Activated naive CD4-positive, alpha-beta T cell treated with anti-CD3 and anti-CD28 coated beads for 36 hours (primary cell): ENCODE measurements at regions not wholly inside any gene's neighbourhood (a gene's known extent, or its start where the extent isn't known, plus 50 kb on each side); places are given as distances from the start of the nearest gene placed in this dataset.

Source experiments
- CTCF ChIA-PET: fragments of 350-600 bp; sonication (Branson Sonifier 250); formaldehyde crosslinking; loops from one replicate; lab custom pipeline; 2021; ENCODE audit warnings: antibody characterized with exemption; lab: Charles Lee
- DNase-seq: peaks from one replicate; pipeline ENCODE4 v3.0.0-alpha.2; 2020
- H3K27ac Mint-ChIP-seq: one replicate; pipeline ENCODE4 v1.8.0; 2021; ENCODE audit warnings: mild to moderate bottlenecking, mixed read lengths
- H3K27me3 Mint-ChIP-seq: one replicate; pipeline ENCODE4 v1.8.0; 2021; ENCODE audit warnings: low read depth, mixed read lengths
- H3K36me3 Mint-ChIP-seq: one replicate; pipeline ENCODE4 v1.8.0; 2021; ENCODE audit warnings: low read depth, mixed read lengths
- H3K4me1 Mint-ChIP-seq: one replicate; pipeline ENCODE4 v1.8.0; 2021; ENCODE audit warnings: low read depth, mixed read lengths
- H3K4me3 Mint-ChIP-seq: one replicate; pipeline ENCODE4 v1.8.0; 2021; ENCODE audit warnings: mild to moderate bottlenecking, moderate library complexity, mixed read lengths
- H3K9me3 Mint-ChIP-seq: one replicate; pipeline ENCODE4 v1.8.0; 2021; ENCODE audit warnings: mixed read lengths
- intact Hi-C: fragments of 100-400 bp; cut with micrococcal nuclease; formaldehyde crosslinking; loops from one replicate; pipeline ENCODE4 v1.15.1; 2023

DNA sequence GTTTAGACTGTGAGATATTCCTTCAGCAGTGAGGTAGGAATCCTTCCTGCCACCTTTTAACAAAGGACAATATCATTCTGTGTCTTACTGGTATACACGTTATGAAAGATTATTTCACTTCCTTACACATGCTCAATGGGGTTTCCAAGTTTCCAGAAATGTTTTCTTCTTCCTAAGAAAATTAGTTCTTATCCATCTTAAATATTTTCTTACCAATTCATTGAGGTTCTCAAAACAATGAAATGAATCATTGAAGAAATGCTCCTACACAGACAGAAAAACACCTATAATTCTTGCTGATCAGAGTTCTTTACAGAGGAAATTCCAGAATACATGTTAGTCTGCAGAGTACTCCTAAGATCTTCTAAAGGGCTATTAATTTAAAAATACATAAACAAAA is 51.4 kb upstream of the SEC61G start:
- no peak overlapping the region for H3K4me3 Mint-ChIP-seq
- no peaks in the 10 kb centered on the region for H3K4me1 Mint-ChIP-seq
- CTCF ChIA-PET = no interaction called here
- DNase-seq = no peak
- peaks cover 3% of the 10 kb centered on the region for H3K27me3 Mint-ChIP-seq
- no peak overlapping the region for H3K27ac Mint-ChIP-seq
- no peaks in the 10 kb centered on the region for H3K36me3 Mint-ChIP-seq
- no peaks in the 10 kb centered on the region for H3K9me3 Mint-ChIP-seq
- intact Hi-C loops = no loop called here

DNA sequence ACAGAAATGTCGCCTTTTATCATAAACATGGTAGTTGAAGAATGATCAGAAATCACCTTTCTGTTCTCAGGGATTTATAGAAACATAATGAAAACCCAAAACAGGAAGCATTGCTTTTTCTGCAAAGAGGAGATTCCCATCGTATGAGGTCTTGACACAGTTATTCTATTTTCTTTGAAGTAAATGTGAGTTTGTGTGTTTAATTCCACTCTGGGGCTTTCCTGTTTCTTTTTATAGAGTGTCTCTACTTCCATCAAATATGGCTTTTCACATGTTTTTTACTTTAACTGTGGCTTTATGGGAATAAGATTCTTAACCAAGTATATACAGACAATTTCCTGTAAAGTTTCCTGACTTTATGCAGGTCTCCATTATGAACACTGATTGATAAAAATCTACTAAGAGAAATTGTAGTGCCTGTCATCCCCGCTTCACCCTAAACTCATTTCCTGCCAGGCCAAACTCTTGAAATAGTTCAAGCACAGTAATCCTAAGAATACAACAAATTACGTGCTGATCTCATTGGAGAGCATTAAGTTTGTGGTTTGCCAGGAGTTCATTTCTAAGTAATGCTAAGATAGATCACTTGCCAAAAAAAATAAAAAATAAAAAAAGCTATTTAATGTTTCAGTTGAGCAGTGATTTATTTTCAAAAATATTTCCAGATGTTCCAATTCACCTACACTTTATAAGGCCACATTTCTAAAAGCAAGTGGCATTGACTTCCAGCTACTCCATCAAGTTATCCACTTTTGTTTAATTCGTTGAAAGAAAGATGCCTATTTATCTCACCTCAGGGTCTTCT is 52.2 kb upstream of the SEC61G start:
- H3K4me3 Mint-ChIP-seq = no peak overlapping the region
- CTCF ChIA-PET = no interaction called here
- H3K4me1 Mint-ChIP-seq = no peaks in the 10 kb centered on the region
- H3K27me3 Mint-ChIP-seq = peaks cover 5% of the 10 kb centered on the region
- intact Hi-C loops = no loop called here
- DNase-seq = no peak
- H3K27ac Mint-ChIP-seq = no peak overlapping the region
- H3K9me3 Mint-ChIP-seq = no peaks in the 10 kb centered on the region
- no peaks in the 10 kb centered on the region for H3K36me3 Mint-ChIP-seq

- no peak for DNase-seq
- Mint-ChIP-seq H3K4me3 (no peak overlapping the region), H3K36me3 (no peaks in the 10 kb centered on the region), H3K4me1 (no peaks in the 10 kb centered on the region), H3K27me3 (peaks cover 5% of the 10 kb centered on the region), H3K9me3 (no peaks in the 10 kb centered on the region), H3K27ac (no peak overlapping the region)
- intact Hi-C loops = no loop called here
- CTCF ChIA-PET = interaction anchor here (0.6 kb wide), 1 partner anchor 13 kb away, joined by 3 read pairs; no protein-coding TSS in a partner anchor
These were observed 52.8 kb upstream of the SEC61G start for GRCh38 chr7:54811846-54812254.

GRCh38 chr7:54812756-54813322 is 53.8 kb upstream of the SEC61G start:
- H3K27me3 Mint-ChIP-seq = peaks cover 5% of the 10 kb centered on the region
- intact Hi-C loops = no loop called here
- no peak overlapping the region for H3K27ac Mint-ChIP-seq
- DNase-seq = no peak
- H3K4me1 Mint-ChIP-seq = no peaks in the 10 kb centered on the region
- H3K4me3 Mint-ChIP-seq = no peak overlapping the region
- H3K9me3 Mint-ChIP-seq = no peaks in the 10 kb centered on the region
- CTCF ChIA-PET = interaction anchor here (0.6 kb wide), 1 partner anchor 14 kb away, joined by 3 read pairs; no protein-coding TSS in a partner anchor
- H3K36me3 Mint-ChIP-seq = no peaks in the 10 kb centered on the region

- no peak for DNase-seq
- H3K4me3 Mint-ChIP-seq = no peak overlapping the region
- H3K4me1 Mint-ChIP-seq = no peaks in the 10 kb centered on the region
- H3K36me3 Mint-ChIP-seq = no peaks in the 10 kb centered on the region
- CTCF ChIA-PET = interaction anchor here (1.1 kb wide), 1 partner anchor 40 kb away, joined by 3 read pairs; no protein-coding TSS in a partner anchor
- H3K27ac Mint-ChIP-seq = no peak overlapping the region
- intact Hi-C loops = no loop called here
- peaks cover 5% of the 10 kb centered on the region for H3K27me3 Mint-ChIP-seq
- H3K9me3 Mint-ChIP-seq = no peaks in the 10 kb centered on the region
These were observed 54.4 kb upstream of the SEC61G start for GRCh38 chr7:54813398-54813797.

DNA sequence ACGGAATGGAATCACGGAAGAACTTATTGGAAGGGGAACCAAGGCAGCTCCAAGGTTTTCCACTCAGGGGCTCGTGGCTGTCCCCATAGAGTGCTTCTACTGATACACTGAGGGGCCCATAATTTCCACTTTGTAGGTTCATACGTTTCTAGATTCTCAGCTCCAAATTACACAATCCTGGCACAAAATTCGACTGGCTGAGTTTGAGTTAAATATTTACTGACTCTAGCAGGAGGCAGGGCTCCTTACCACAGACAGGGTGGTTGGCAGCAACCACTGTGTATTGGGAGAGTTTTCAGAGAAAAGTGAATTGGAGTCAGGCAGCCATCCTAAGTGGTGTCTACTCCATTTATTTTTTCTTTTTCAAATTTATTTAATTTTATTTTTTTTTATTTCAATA is 55.4 kb upstream of the SEC61G start:
- Mint-ChIP-seq H3K27ac (no peak overlapping the region), H3K36me3 (no peaks in the 10 kb centered on the region), H3K4me3 (no peak overlapping the region), H3K9me3 (no peaks in the 10 kb centered on the region), H3K27me3 (peaks cover 2% of the 10 kb centered on the region), H3K4me1 (no peaks in the 10 kb centered on the region)
- CTCF ChIA-PET = interaction anchor here (1.1 kb wide), 1 partner anchor 41 kb away, joined by 3 read pairs; no protein-coding TSS in a partner anchor
- DNase-seq = no peak
- intact Hi-C loops = no loop called here

DNA sequence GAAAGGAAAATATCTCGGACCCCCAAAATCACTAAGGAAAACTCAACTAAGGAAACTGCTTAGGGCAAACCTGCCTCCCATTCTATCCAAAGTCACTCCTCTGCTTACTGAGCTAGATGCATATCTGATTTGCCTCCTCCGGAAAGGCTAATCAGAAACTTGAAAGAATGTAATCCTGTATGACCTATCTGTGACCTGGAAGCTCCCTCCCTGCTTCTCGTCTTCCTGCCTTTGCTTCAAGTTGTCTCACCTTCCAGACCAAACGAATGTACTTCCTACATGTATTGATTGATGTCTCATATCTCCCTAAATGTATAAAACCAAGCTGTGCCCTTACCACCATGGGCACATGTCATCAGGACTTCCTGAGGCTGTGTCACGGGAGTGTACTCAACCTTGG is 58.1 kb upstream of the SEC61G start:
- no peak overlapping the region for H3K4me3 Mint-ChIP-seq
- intact Hi-C loops = no loop called here
- H3K27me3 Mint-ChIP-seq = peaks cover 5% of the 10 kb centered on the region
- H3K4me1 Mint-ChIP-seq = no peaks in the 10 kb centered on the region
- DNase-seq = no peak
- CTCF ChIA-PET = no interaction called here
- H3K9me3 Mint-ChIP-seq = no peaks in the 10 kb centered on the region
- H3K27ac Mint-ChIP-seq = no peak overlapping the region
- H3K36me3 Mint-ChIP-seq = no peaks in the 10 kb centered on the region

GRCh38 chr7:54823776-54824175 is 64.8 kb upstream of the SEC61G start:
- H3K9me3 Mint-ChIP-seq = no peaks in the 10 kb centered on the region
- intact Hi-C loops = loop anchor here (1.0 kb wide), 1 partner anchor 49 kb away; no protein-coding TSS in a partner anchor
- H3K4me3 Mint-ChIP-seq = no peak overlapping the region
- H3K4me1 Mint-ChIP-seq = no peaks in the 10 kb centered on the region
- no peak overlapping the region for H3K27ac Mint-ChIP-seq
- no peak for DNase-seq
- CTCF ChIA-PET = no interaction called here
- no peaks in the 10 kb centered on the region for H3K36me3 Mint-ChIP-seq
- H3K27me3 Mint-ChIP-seq = peaks cover 20% of the 10 kb centered on the region

DNA sequence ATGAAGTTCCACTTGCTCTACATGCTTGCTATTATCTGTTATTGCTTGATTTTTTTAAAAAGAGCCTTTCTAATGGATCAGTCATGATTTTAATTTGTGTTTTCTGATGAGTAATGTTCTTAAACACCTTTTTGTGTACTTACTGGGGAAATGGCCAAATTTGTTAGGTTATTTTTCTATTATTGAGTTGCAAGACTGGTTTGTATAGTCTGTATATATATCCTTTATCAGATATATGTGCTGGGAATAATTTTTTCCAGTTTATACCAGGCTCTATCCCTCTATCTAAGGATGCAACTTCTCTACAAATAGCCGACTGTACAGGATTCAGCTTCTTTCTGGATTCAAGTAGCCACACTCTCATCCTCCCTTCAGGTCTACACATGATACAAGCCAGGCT is 65.6 kb upstream of the SEC61G start:
- DNase-seq = no peak
- CTCF ChIA-PET = no interaction called here
- H3K9me3 Mint-ChIP-seq = peaks cover 5% of the 10 kb centered on the region

GRCh38 chr7:54825368-54825767 is 66.4 kb upstream of the SEC61G start:
- Mint-ChIP-seq H3K4me3 (no peak overlapping the region), H3K9me3 (peaks cover 6% of the 10 kb centered on the region), H3K27me3 (peaks cover 17% of the 10 kb centered on the region), H3K4me1 (no peaks in the 10 kb centered on the region), H3K36me3 (no peaks in the 10 kb centered on the region), H3K27ac (no peak overlapping the region)
- CTCF ChIA-PET = no interaction called here
- DNase-seq = no peak
- intact Hi-C loops = no loop called here

More for the DNA sequence above, 65.6 kb upstream of the SEC61G start:
- H3K27me3 Mint-ChIP-seq = peaks cover 19% of the 10 kb centered on the region
- H3K4me3 Mint-ChIP-seq = no peak overlapping the region
- intact Hi-C loops = no loop called here
- no peak overlapping the region for H3K27ac Mint-ChIP-seq
- no peaks in the 10 kb centered on the region for H3K36me3 Mint-ChIP-seq
- H3K4me1 Mint-ChIP-seq = no peaks in the 10 kb centered on the region

GRCh38 chr7:54827734-54828133 is 68.7 kb upstream of the SEC61G start:
- Mint-ChIP-seq H3K4me1 (no peaks in the 10 kb centered on the region), H3K36me3 (no peaks in the 10 kb centered on the region), H3K27me3 (peaks cover 19% of the 10 kb centered on the region), H3K27ac (no peak overlapping the region), H3K4me3 (no peak overlapping the region), H3K9me3 (peaks cover 6% of the 10 kb centered on the region)
- DNase-seq = no peak
- intact Hi-C loops = no loop called here
- CTCF ChIA-PET = no interaction called here

DNA sequence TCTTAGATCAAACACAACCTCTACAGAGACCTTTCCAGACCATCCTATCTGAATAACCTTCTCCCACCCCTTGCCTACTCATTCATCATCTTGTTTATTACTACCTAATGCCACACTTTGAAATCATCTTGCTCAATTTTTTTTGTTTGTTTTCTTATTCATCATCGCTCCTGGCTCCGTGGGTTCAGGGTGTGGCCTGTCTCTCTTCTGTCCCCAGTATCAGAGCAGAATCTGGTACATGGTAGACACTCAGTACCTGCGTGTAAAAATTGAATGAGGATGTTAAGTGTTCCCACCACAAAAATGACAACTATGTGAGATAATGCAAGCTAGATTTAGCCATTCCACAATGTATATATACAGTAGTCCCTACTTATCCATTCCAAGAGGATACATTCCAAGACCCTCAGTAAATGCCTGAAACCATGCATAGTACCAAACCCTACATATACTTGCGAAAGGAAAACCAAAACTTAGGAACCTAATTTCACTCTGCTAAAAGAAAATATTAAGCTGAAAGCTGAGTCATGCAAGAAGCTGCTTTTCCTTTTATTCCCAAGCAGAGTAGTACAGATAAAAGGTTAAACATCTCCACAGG is 72.1 kb upstream of the SEC61G start:
- H3K4me3 Mint-ChIP-seq = no peak overlapping the region
- intact Hi-C loops = no loop called here
- H3K9me3 Mint-ChIP-seq = peaks cover 9% of the 10 kb centered on the region
- H3K27ac Mint-ChIP-seq = no peak overlapping the region
- H3K27me3 Mint-ChIP-seq = peaks cover 10% of the 10 kb centered on the region
- CTCF ChIA-PET = interaction anchor here (0.6 kb wide), 1 partner anchor 11 kb away, joined by 3 read pairs; no protein-coding TSS in a partner anchor
- no peaks in the 10 kb centered on the region for H3K36me3 Mint-ChIP-seq
- H3K4me1 Mint-ChIP-seq = no peaks in the 10 kb centered on the region
- DNase-seq = no peak
